Activated B cell treated with CpG ODN at 0.5 μM for 24 hours (primary cell): ENCODE measurements at regions not wholly inside any gene's neighbourhood (a gene's known extent, or its start where the extent isn't known, plus 50 kb on each side); places are given as distances from the start of the nearest gene placed in this dataset.

ENCODE experiments used
- ATAC-seq: fragments of 200-7000 bp; cut with Tn5 transposase; one replicate; pipeline ENCODE4 v1.10.0; 2021; ENCODE audit warnings: low read depth, mild to moderate bottlenecking, moderate library complexity
- CTCF ChIA-PET: fragments of 350-600 bp; sonication (Branson Sonifier 250); formaldehyde crosslinking; loops from one replicate; lab custom pipeline; 2021; ENCODE audit warnings: antibody characterized with exemption; lab: Charles Lee
- POLR2A ChIA-PET: fragments of 350-600 bp; sonication (Branson Sonifier 250); formaldehyde crosslinking; loops from one replicate; lab custom pipeline; 2021; ENCODE audit warnings: antibody characterized with exemption; lab: Charles Lee
- DNase-seq: peaks from one replicate; pipeline ENCODE4 v3.0.0; 2022
- H3K27ac Mint-ChIP-seq: one replicate; pipeline ENCODE4 v1.8.0; 2020; ENCODE audit warnings: mixed read lengths
- H3K27me3 Mint-ChIP-seq: one replicate; pipeline ENCODE4 v1.8.0; 2021; ENCODE audit warnings: mixed read lengths
- H3K36me3 Mint-ChIP-seq: one replicate; pipeline ENCODE4 v1.8.0; 2021; ENCODE audit warnings: low read depth, mixed read lengths
- H3K4me1 Mint-ChIP-seq: one replicate; pipeline ENCODE4 v1.8.0; 2021; ENCODE audit warnings: mixed read lengths
- H3K4me3 Mint-ChIP-seq: one replicate; pipeline ENCODE4 v1.8.0; 2020; ENCODE audit warnings: mild to moderate bottlenecking, mixed read lengths
- H3K9me3 Mint-ChIP-seq: one replicate; pipeline ENCODE4 v1.8.0; 2020; ENCODE audit warnings: mixed read lengths
- intact Hi-C: fragments of 100-400 bp; cut with micrococcal nuclease; formaldehyde crosslinking; loops from one replicate; pipeline ENCODE4 v1.15.1; 2024
- TF ChIP-seq, protein P1 (sequence below): fragments of 200-600 bp; IDR thresholded peaks from one replicate; pipeline ENCODE4 v1.8.0; 2022; ENCODE audit warnings: antibody characterized with exemption, mild to moderate bottlenecking

DNA sequence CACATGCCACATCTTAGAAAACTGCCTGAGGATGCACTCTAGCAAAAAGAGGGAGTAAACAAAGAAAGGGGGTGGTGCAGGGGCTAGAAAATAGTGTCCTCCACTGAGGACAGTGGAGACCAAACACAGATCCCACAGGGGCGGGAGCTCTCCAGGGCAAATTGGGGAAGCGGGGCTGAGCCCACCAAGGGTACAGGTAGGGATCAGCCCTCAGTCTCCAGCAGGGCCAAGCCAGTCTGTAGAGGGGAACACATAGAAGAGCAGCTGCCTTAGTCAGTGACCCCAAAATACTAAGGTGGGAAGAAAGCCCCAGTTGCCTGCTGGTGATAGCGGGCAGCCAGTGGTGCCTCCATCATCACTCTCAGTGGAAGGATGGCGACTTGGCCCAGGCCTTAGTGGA is 134.0 kb downstream of the ATPSCKMT start:
- ATAC-seq (no peak), DNase-seq (no peak)
- no peaks in the 10 kb centered on the region for H3K4me1 Mint-ChIP-seq
- no peak overlapping the region for H3K4me3 Mint-ChIP-seq
- POLR2A ChIA-PET = no interaction called here
- no peaks in the 10 kb centered on the region for H3K36me3 Mint-ChIP-seq
- TF ChIP-seq, protein P1, sequence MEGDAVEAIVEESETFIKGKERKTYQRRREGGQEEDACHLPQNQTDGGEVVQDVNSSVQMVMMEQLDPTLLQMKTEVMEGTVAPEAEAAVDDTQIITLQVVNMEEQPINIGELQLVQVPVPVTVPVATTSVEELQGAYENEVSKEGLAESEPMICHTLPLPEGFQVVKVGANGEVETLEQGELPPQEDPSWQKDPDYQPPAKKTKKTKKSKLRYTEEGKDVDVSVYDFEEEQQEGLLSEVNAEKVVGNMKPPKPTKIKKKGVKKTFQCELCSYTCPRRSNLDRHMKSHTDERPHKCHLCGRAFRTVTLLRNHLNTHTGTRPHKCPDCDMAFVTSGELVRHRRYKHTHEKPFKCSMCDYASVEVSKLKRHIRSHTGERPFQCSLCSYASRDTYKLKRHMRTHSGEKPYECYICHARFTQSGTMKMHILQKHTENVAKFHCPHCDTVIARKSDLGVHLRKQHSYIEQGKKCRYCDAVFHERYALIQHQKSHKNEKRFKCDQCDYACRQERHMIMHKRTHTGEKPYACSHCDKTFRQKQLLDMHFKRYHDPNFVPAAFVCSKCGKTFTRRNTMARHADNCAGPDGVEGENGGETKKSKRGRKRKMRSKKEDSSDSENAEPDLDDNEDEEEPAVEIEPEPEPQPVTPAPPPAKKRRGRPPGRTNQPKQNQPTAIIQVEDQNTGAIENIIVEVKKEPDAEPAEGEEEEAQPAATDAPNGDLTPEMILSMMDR = no peak
- H3K27me3 Mint-ChIP-seq = no peaks in the 10 kb centered on the region
- H3K27ac Mint-ChIP-seq = no peak overlapping the region
- CTCF ChIA-PET = no interaction called here
- intact Hi-C loops = no loop called here
- no peaks in the 10 kb centered on the region for H3K9me3 Mint-ChIP-seq

DNA sequence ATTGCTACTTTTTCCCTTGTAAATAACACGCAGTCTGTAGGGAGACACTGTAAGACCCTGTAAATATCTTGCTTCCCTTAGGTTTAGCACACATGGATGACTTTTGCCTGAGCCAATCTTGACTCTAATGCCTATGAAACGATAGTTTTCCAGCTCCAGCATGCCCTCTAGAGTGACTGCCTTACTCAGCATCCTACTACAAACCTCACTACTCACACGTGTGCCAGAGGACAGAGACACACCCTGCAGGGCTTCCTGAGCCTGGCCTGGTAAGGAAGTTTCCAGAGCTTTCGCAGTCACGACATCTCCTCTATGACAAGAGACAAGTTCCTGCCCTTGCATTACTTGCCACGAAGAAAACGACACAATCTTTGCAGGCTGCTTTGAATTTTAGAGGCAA is 138.1 kb downstream of the ATPSCKMT start:
- no peaks in the 10 kb centered on the region for H3K9me3 Mint-ChIP-seq
- H3K4me1 Mint-ChIP-seq = no peaks in the 10 kb centered on the region
- ATAC-seq (no peak), DNase-seq (no peak)
- no peak overlapping the region for H3K4me3 Mint-ChIP-seq
- no peaks in the 10 kb centered on the region for H3K36me3 Mint-ChIP-seq
- H3K27ac Mint-ChIP-seq = no peak overlapping the region
- intact Hi-C loops = no loop called here
- TF ChIP-seq, protein P1 = no peak
- POLR2A ChIA-PET = no interaction called here
- CTCF ChIA-PET = no interaction called here
- H3K27me3 Mint-ChIP-seq = no peaks in the 10 kb centered on the region

DNA sequence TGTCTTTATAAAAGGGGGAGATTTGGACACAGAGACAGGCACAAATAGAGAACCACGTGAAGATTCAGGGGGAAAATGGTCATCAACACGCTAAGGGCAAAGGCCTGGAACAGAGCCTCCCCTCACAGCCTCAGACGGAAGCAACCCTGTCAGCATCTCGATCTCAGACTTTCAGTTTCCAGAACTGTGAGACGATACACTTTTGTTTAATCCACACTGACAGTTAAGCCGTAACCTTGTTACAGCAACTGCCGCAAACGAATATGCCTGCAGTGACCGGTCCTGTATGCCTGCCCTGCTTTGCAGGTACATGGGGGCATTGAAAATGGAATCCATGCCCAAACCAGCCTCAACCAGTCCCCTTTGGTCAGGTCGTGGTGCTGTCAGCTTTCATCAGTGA is 139.5 kb downstream of the ATPSCKMT start:
- no peaks in the 10 kb centered on the region for H3K27me3 Mint-ChIP-seq
- no peak overlapping the region for H3K4me3 Mint-ChIP-seq
- no peak for DNase-seq
- no peaks in the 10 kb centered on the region for H3K36me3 Mint-ChIP-seq
- POLR2A ChIA-PET = no interaction called here
- CTCF ChIA-PET = no interaction called here
- no peak for ATAC-seq
- intact Hi-C loops = no loop called here
- H3K27ac Mint-ChIP-seq = no peak overlapping the region
- peaks cover 3% of the 10 kb centered on the region for H3K9me3 Mint-ChIP-seq
- TF ChIP-seq, protein P1 = no peak
- no peaks in the 10 kb centered on the region for H3K4me1 Mint-ChIP-seq

DNA sequence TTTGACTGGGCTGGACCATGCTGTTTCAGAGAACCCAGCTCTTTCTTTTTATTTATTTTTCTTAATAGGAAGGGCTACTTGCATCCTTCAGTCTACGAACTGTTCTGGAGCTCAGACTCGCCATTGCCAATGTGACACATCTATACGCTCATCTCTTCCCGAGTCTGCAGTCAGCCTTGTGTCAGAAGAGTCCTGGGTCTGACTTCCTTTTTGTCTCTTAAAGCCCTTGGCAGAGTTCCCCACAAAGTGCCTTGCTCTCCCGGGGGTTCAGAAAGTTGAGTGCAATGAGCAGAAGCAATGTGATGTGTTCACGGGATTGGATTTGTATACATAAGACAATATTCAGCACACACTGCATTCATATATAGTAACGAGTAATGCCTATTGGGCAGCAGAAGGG is 140.4 kb downstream of the ATPSCKMT start:
- intact Hi-C loops = no loop called here
- no peak for DNase-seq
- no peak overlapping the region for H3K27ac Mint-ChIP-seq
- TF ChIP-seq, protein P1 = no peak
- H3K4me1 Mint-ChIP-seq = no peaks in the 10 kb centered on the region
- H3K27me3 Mint-ChIP-seq = no peaks in the 10 kb centered on the region
- CTCF ChIA-PET = no interaction called here
- H3K4me3 Mint-ChIP-seq = no peak overlapping the region
- POLR2A ChIA-PET = no interaction called here
- no peak for ATAC-seq
- no peaks in the 10 kb centered on the region for H3K36me3 Mint-ChIP-seq
- peaks cover 3% of the 10 kb centered on the region for H3K9me3 Mint-ChIP-seq

DNA sequence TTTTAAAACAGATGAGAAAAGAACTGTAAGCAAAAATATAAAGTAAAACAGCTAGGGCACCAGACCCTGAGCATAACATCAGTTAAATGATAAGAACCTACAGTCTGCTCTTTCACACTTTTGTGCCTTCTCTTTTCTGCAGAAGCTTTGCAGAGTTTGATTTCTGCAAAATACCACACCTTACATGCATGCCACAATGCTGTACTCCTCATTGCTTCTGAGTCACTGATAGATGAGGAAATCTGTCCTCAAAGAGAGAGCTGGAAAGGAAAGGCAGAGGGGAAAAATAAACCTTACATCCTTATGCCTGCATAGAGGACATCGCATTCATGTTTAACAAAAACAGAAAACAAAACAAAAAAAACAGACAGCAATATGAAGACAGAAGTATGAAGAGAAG is 142.9 kb downstream of the ATPSCKMT start:
- Mint-ChIP-seq H3K4me1 (no peaks in the 10 kb centered on the region), H3K27ac (no peak overlapping the region), H3K27me3 (no peaks in the 10 kb centered on the region), H3K4me3 (no peak overlapping the region), H3K9me3 (peaks cover 3% of the 10 kb centered on the region), H3K36me3 (no peaks in the 10 kb centered on the region)
- no peak for DNase-seq
- ChIA-PET POLR2A (no interaction called here), CTCF (no interaction called here)
- ATAC-seq = no peak
- intact Hi-C loops = no loop called here
- TF ChIP-seq, protein P1 = no peak
